ENCODE measurements at regions not wholly inside any gene's neighbourhood (a gene's known extent, or its start where the extent isn't known, plus 50 kb on each side); places are given as distances from the start of the nearest gene placed in this dataset.

DNA sequence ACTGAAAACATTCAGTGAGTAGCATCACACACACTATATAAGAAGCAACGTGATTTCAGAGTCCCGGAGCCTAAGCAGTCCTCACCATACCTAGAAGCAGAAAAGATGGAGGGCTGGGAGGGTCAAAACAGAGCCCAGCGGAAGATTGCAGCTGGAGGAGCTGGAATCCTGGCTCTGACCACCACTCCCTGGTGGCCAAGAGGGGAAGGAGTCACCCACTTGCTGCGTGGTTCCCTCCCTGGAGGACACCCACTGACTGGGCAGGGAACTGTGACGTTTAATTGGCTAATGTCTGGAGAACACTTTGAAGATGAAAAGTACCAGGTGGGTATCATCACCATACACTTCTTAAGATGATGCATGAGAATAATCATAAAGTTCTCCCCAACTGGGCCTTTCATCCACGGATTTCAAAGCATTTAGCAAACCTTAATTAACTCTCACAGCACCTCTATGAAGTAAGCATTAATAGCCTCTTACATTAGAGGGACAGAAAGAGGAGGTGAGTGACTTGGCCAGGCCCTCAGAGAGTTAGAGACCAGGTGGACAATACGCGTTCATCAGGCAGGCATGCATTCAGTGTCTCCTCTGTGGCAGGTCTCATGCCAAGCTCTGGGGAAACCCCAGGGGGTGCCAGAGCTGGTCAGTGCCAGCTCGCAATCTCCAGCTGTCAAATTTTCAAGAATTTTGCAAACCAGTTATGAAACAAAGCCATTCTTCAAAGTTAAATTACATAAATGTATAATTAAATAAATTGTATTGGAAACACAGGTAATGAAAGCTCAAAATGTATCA lies 137.9 kb downstream of the AXIN2 start:
- H3K4me1 ChIP-seq (ENCODE audit: control insufficient read depth, insufficient read depth, low read length): no peaks in the 10 kb centered on the region
- intact Hi-C loops (cut with micrococcal nuclease): no loop called here
- Mint-ChIP-seq H3K9me3 (no peaks in the 10 kb centered on the region), H3K36me3 (no peaks in the 10 kb centered on the region), H3K4me1 (no peaks in the 10 kb centered on the region), H3K27me3 (ENCODE audit: low read depth in 2 of 2) (peaks cover 12 to 27% of the 10 kb centered on the region in 2 donors), H3K27ac (no peak overlapping the region), H3K4me3 (no peak overlapping the region)
- 77% methylated on average over 8 of the region's 9 CpGs for WGBS (ENCODE audit: insufficient coverage)
- TF ChIP-seq, protein P1, sequence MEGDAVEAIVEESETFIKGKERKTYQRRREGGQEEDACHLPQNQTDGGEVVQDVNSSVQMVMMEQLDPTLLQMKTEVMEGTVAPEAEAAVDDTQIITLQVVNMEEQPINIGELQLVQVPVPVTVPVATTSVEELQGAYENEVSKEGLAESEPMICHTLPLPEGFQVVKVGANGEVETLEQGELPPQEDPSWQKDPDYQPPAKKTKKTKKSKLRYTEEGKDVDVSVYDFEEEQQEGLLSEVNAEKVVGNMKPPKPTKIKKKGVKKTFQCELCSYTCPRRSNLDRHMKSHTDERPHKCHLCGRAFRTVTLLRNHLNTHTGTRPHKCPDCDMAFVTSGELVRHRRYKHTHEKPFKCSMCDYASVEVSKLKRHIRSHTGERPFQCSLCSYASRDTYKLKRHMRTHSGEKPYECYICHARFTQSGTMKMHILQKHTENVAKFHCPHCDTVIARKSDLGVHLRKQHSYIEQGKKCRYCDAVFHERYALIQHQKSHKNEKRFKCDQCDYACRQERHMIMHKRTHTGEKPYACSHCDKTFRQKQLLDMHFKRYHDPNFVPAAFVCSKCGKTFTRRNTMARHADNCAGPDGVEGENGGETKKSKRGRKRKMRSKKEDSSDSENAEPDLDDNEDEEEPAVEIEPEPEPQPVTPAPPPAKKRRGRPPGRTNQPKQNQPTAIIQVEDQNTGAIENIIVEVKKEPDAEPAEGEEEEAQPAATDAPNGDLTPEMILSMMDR (IDR thresholded peaks at IDR 0.05): no peak
- H3K4me3 ChIP-seq (ENCODE audit: low read length): no peak overlapping the region
- ATAC-seq: no peak
- DNase-seq: no peak
- no peak overlapping the region for H3K27ac ChIP-seq (ENCODE audit: low read length)
- no peaks in the 10 kb centered on the region for H3K36me3 ChIP-seq (ENCODE audit: control insufficient read depth, insufficient read depth, low read length)
- no peaks in the 10 kb centered on the region for H3K27me3 ChIP-seq (ENCODE audit: control insufficient read depth, insufficient read depth, low read length)
- H3K9me3 ChIP-seq (ENCODE audit: control insufficient read depth, insufficient read depth, low read length): no peaks in the 10 kb centered on the region

DNA sequence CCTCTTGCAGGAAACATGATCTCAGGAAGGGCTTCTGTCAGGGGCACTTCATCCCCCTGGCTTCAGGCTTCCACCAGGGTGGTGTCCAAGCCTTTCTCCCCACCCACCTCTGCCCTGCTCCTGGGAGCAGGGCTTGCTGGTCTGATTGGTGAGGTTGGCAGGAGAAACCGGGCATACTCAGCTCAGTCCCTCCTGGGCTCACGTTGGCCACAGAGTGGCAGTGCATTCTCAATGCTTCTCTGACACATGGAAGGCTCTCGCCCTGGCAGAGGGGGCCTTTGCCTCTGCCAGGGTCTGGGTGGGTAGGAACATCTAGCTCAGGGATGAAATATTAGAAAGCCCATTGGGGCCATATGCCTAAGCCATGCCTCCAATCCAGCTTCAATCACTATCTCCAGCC lies 142.8 kb downstream of the AXIN2 start:
- DNase-seq: peak in 1 of 2 donors; percentile 14
- ATAC-seq: no peak
- intact Hi-C loops (cut with micrococcal nuclease): no loop called here
- Histone ChIP-seq H3K9me3 (ENCODE audit: control insufficient read depth, insufficient read depth, low read length) (no peaks in the 10 kb centered on the region), H3K27me3 (ENCODE audit: control insufficient read depth, insufficient read depth, low read length) (no peaks in the 10 kb centered on the region), H3K36me3 (ENCODE audit: control insufficient read depth, insufficient read depth, low read length) (no peaks in the 10 kb centered on the region), H3K4me1 (ENCODE audit: control insufficient read depth, insufficient read depth, low read length) (no peaks in the 10 kb centered on the region), H3K4me3 (ENCODE audit: low read length) (no peak overlapping the region), H3K27ac (ENCODE audit: low read length) (no peak overlapping the region)
- Mint-ChIP-seq H3K4me3 (no peak overlapping the region), H3K36me3 (no peaks in the 10 kb centered on the region), H3K4me1 (no peaks in the 10 kb centered on the region), H3K9me3 (no peaks in the 10 kb centered on the region), H3K27me3 (ENCODE audit: low read depth in 2 of 2) (peaks cover 0 to 9% of the 10 kb centered on the region in 2 donors), H3K27ac (no peak overlapping the region)
- TF ChIP-seq, protein P1 (IDR thresholded peaks at IDR 0.05): no peak
- WGBS (ENCODE audit: insufficient coverage): 51% methylated on average over 3 of the region's 3 CpGs

DNA sequence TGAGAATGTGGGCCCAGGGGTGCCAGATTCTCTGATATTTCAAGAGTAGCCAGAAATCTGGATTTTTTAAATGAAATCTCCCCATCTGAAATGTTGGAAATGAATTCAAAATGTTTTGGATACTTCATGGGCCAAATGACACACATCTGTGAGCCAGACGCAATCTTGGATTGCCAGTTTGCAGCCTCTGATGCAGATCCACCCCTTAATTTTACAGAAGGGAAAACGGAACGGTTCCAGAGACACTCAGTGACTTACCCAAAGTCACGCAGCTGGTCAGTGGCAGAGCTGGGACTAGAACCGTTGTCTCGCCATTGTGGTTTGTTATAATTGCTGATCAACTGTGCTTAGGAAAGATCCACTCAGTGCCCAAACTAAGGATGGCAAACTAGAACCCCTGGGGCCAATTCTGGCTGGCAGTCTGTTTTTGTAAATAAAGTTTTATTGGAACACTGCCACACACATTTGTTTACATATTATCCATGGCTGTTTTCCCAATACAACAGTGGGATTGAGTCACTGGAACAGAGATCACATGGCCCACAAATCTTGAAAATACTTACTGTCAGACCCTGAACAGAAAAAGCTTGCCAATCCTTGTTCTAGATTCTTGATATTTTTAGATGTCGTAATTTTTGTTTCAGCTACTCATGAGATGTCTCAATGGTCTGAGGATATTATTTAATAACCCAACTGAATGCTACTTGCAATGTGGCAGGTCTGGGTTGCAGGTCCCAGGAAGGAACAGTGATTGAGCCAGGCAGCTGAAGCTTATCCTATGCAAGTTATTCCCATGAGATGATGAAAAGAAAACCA lies 143.8 kb downstream of the AXIN2 start:
- no peaks in the 10 kb centered on the region for H3K36me3 Mint-ChIP-seq
- H3K27ac ChIP-seq (ENCODE audit: low read length): no peak overlapping the region
- no peaks in the 10 kb centered on the region for H3K4me1 Mint-ChIP-seq
- H3K27me3 Mint-ChIP-seq (ENCODE audit: low read depth in 2 of 2): peaks cover 2 to 9% of the 10 kb centered on the region in 2 donors
- no peaks in the 10 kb centered on the region for H3K36me3 ChIP-seq (ENCODE audit: control insufficient read depth, insufficient read depth, low read length)
- no peak overlapping the region for H3K4me3 Mint-ChIP-seq
- intact Hi-C loops (cut with micrococcal nuclease): no loop called here
- no peaks in the 10 kb centered on the region for H3K27me3 ChIP-seq (ENCODE audit: control insufficient read depth, insufficient read depth, low read length)
- no peak overlapping the region for H3K4me3 ChIP-seq (ENCODE audit: low read length)
- no peak overlapping the region for H3K27ac Mint-ChIP-seq
- WGBS (ENCODE audit: insufficient coverage): 94% methylated on average over 7 of the region's 7 CpGs
- no peak for DNase-seq
- no peaks in the 10 kb centered on the region for H3K9me3 ChIP-seq (ENCODE audit: control insufficient read depth, insufficient read depth, low read length)
- no peaks in the 10 kb centered on the region for H3K9me3 Mint-ChIP-seq
- no peak for ATAC-seq
- TF ChIP-seq, protein P1 (IDR thresholded peaks at IDR 0.05): no peak
- H3K4me1 ChIP-seq (ENCODE audit: control insufficient read depth, insufficient read depth, low read length): no peaks in the 10 kb centered on the region

All from natural killer cell (primary cell).